ENCODE measurements at regions not wholly inside any gene's neighbourhood (a gene's known extent, or its start where the extent isn't known, plus 50 kb on each side); places are given as distances from the start of the nearest gene placed in this dataset.

GRCh38 chr6:139603581-139603980 is 229.1 kb upstream of the CITED2 start:
- Histone ChIP-seq H3K27ac (peak overlapping the region; percentile 85), H4K20me1 (ENCODE audit: insufficient read depth, poor library complexity, severe bottlenecking) (no peaks in the 10 kb centered on the region), H3K36me3 (replicated peaks; ENCODE audit: insufficient read depth, low read depth) (no peaks in the 10 kb centered on the region), H3K4me2 (no peak overlapping the region), H3K9me2 (replicated peaks; ENCODE audit: insufficient read depth) (no peaks in the 10 kb centered on the region), H3K9me3 (ENCODE audit: low read depth) (no peaks in the 10 kb centered on the region), H3K4me1 (ENCODE audit: insufficient read depth) (peaks cover 13% of the 10 kb centered on the region), H3K27me3 (no peaks in the 10 kb centered on the region), H3K79me2 (no peaks in the 10 kb centered on the region), H3K4me3 (no peak overlapping the region), H2AFZ (no peak overlapping the region)
- peak; percentile 19 for DNase-seq (ENCODE audit: low spot score)
- TF ChIP-seq EZH2phosphoT487 (IDR thresholded peaks at IDR 0.05; ENCODE audit: low read depth, severe bottlenecking, unreplicated experiment), result no peak
- TF ChIP-seq, protein P1, sequence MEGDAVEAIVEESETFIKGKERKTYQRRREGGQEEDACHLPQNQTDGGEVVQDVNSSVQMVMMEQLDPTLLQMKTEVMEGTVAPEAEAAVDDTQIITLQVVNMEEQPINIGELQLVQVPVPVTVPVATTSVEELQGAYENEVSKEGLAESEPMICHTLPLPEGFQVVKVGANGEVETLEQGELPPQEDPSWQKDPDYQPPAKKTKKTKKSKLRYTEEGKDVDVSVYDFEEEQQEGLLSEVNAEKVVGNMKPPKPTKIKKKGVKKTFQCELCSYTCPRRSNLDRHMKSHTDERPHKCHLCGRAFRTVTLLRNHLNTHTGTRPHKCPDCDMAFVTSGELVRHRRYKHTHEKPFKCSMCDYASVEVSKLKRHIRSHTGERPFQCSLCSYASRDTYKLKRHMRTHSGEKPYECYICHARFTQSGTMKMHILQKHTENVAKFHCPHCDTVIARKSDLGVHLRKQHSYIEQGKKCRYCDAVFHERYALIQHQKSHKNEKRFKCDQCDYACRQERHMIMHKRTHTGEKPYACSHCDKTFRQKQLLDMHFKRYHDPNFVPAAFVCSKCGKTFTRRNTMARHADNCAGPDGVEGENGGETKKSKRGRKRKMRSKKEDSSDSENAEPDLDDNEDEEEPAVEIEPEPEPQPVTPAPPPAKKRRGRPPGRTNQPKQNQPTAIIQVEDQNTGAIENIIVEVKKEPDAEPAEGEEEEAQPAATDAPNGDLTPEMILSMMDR (IDR thresholded peaks at IDR 0.05; ENCODE audit: poor library complexity), result no peak
- no peak for TF ChIP-seq EZH2 (IDR thresholded peaks at IDR 0.05; ENCODE audit: borderline replicate concordance)
- 55% methylated on average over 2 of the region's 2 CpGs for WGBS (ENCODE audit: low lambda C conversion rate, missing lambda C conversion rate)

DNA sequence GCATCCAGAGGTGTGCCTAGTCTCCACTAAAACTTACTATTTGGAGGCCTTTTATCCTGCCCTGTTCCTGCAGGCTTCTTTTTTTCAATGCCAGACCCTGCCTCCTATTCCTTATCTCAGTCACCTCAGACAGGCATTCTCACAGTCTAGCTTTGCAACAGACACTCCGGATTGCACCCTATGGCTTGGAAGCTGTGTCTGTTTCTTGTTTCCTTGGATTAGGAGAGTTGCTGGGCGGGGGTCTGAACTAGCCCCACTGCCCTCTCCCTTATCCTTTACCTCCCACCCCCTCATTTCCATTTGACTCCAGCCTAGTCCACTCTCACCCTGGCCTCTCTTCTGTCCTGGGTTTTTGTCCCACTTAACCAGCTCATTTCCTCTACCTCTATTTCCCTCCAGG is 228.1 kb upstream of the CITED2 start:
- DNase-seq (ENCODE audit: low spot score), result no peak
- Histone ChIP-seq H3K36me3 (replicated peaks; ENCODE audit: insufficient read depth, low read depth) (no peaks in the 10 kb centered on the region), H3K9me2 (replicated peaks; ENCODE audit: insufficient read depth) (no peaks in the 10 kb centered on the region), H3K79me2 (no peaks in the 10 kb centered on the region), H2AFZ (no peak overlapping the region), H3K4me1 (ENCODE audit: insufficient read depth) (peaks cover 12% of the 10 kb centered on the region), H3K27ac (peak overlapping the region; percentile 70), H3K27me3 (no peaks in the 10 kb centered on the region), H4K20me1 (ENCODE audit: insufficient read depth, poor library complexity, severe bottlenecking) (no peaks in the 10 kb centered on the region), H3K4me3 (no peak overlapping the region), H3K9me3 (ENCODE audit: low read depth) (no peaks in the 10 kb centered on the region), H3K4me2 (no peak overlapping the region)
- no peak for TF ChIP-seq EZH2phosphoT487 (IDR thresholded peaks at IDR 0.05; ENCODE audit: low read depth, severe bottlenecking, unreplicated experiment)
- TF ChIP-seq, protein P1 (IDR thresholded peaks at IDR 0.05; ENCODE audit: poor library complexity), result no peak
- TF ChIP-seq EZH2 (IDR thresholded peaks at IDR 0.05; ENCODE audit: borderline replicate concordance), result no peak
- 47% methylated on average over 2 of the region's 2 CpGs for WGBS (ENCODE audit: low lambda C conversion rate, missing lambda C conversion rate)

DNA sequence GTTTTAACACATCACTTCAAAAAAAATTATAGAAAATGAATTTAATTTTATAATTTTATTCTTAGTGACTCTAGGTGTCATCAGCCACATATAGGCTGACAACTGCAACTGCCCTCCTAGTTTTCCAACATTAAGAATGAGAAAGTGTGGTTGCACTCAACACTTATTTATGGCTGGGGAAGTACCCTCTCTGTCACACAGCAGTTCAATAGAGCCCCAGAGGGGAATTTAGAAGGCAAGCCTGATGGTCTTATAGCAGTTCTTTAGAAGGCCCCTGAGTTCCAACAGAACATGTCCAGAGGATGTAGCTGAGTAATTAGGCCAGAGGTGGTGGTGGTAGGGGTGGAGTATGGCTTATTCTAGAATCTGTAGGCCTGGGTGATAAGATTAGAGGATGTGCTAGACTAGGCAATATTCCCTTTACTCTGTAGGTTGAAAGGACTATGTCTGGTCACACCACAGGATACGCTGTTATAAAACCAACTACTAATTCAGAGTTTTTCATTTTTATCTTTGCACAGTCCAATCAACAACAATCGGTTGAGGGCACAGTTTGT is 226.5 kb upstream of the CITED2 start:
- Histone ChIP-seq H3K4me1 (ENCODE audit: insufficient read depth) (peaks cover 23% of the 10 kb centered on the region), H3K79me2 (no peaks in the 10 kb centered on the region), H3K4me2 (no peak overlapping the region), H3K27ac (no peak overlapping the region), H3K4me3 (no peak overlapping the region), H3K36me3 (replicated peaks; ENCODE audit: insufficient read depth, low read depth) (no peaks in the 10 kb centered on the region), H2AFZ (no peak overlapping the region), H4K20me1 (ENCODE audit: insufficient read depth, poor library complexity, severe bottlenecking) (no peaks in the 10 kb centered on the region), H3K9me2 (replicated peaks; ENCODE audit: insufficient read depth) (no peaks in the 10 kb centered on the region), H3K27me3 (no peaks in the 10 kb centered on the region), H3K9me3 (ENCODE audit: low read depth) (no peaks in the 10 kb centered on the region)
- DNase-seq (ENCODE audit: low spot score), result no peak
- TF ChIP-seq, protein P1 (IDR thresholded peaks at IDR 0.05; ENCODE audit: poor library complexity), result no peak
- TF ChIP-seq EZH2 (IDR thresholded peaks at IDR 0.05; ENCODE audit: borderline replicate concordance) (no peak), EZH2phosphoT487 (IDR thresholded peaks at IDR 0.05; ENCODE audit: low read depth, severe bottlenecking, unreplicated experiment) (no peak)
- 81% methylated on average over 2 of the region's 2 CpGs for WGBS (ENCODE audit: low lambda C conversion rate, missing lambda C conversion rate)

All from hepatocyte (in vitro differentiated cells).